ENCODE measurements at regions not wholly inside any gene's neighbourhood (a gene's known extent, or its start where the extent isn't known, plus 50 kb on each side); places are given as distances from the start of the nearest gene placed in this dataset.

GRCh38 chr3:72411126-72411525 is 437.1 kb downstream of the SHQ1 start:
- no peak for TF ChIP-seq CTCF (IDR thresholded peaks at IDR 0.05; ENCODE audit: poor library complexity, severe bottlenecking)
- Histone ChIP-seq H3K4me1 (ENCODE audit: insufficient read depth, poor library complexity, severe bottlenecking) (peaks cover 16% of the 10 kb centered on the region), H3K9me3 (ENCODE audit: severe bottlenecking) (no peaks in the 10 kb centered on the region), H3K4me3 (ENCODE audit: severe bottlenecking) (no peak overlapping the region), H3K27ac (ENCODE audit: poor library complexity, severe bottlenecking) (no peak overlapping the region), H3K36me3 (ENCODE audit: low read depth) (no peaks in the 10 kb centered on the region), H3K27me3 (ENCODE audit: insufficient read depth, poor library complexity, severe bottlenecking) (no peaks in the 10 kb centered on the region)
- ATAC-seq (ENCODE audit: low read depth) (no peak), DNase-seq (ENCODE audit: low spot score) (no peak)

- DNase-seq (ENCODE audit: low spot score) = no peak
- peaks cover 16% of the 10 kb centered on the region for H3K4me1 ChIP-seq (ENCODE audit: insufficient read depth, poor library complexity, severe bottlenecking)
- no peak overlapping the region for H3K4me3 ChIP-seq (ENCODE audit: severe bottlenecking)
- H3K27ac ChIP-seq (ENCODE audit: poor library complexity, severe bottlenecking) = no peak overlapping the region
- no peak for ATAC-seq (ENCODE audit: low read depth)
- H3K27me3 ChIP-seq (ENCODE audit: insufficient read depth, poor library complexity, severe bottlenecking) = no peaks in the 10 kb centered on the region
- H3K36me3 ChIP-seq (ENCODE audit: low read depth) = no peaks in the 10 kb centered on the region
- TF ChIP-seq CTCF (IDR thresholded peaks at IDR 0.05; ENCODE audit: poor library complexity, severe bottlenecking) = no peak
- H3K9me3 ChIP-seq (ENCODE audit: severe bottlenecking) = no peaks in the 10 kb centered on the region
These were observed 439.1 kb downstream of the SHQ1 start for GRCh38 chr3:72408983-72409779.

GRCh38 chr3:72407766-72408165 is 440.5 kb downstream of the SHQ1 start:
- no peak for TF ChIP-seq CTCF (IDR thresholded peaks at IDR 0.05; ENCODE audit: poor library complexity, severe bottlenecking)
- Histone ChIP-seq H3K27me3 (ENCODE audit: insufficient read depth, poor library complexity, severe bottlenecking) (no peaks in the 10 kb centered on the region), H3K4me1 (ENCODE audit: insufficient read depth, poor library complexity, severe bottlenecking) (peaks cover 16% of the 10 kb centered on the region), H3K9me3 (ENCODE audit: severe bottlenecking) (no peaks in the 10 kb centered on the region), H3K27ac (ENCODE audit: poor library complexity, severe bottlenecking) (no peak overlapping the region), H3K36me3 (ENCODE audit: low read depth) (no peaks in the 10 kb centered on the region), H3K4me3 (ENCODE audit: severe bottlenecking) (no peak overlapping the region)
- no peak for DNase-seq (ENCODE audit: low spot score)
- no peak for ATAC-seq (ENCODE audit: low read depth)

- H3K4me1 ChIP-seq (ENCODE audit: insufficient read depth, poor library complexity, severe bottlenecking) = peaks cover 7% of the 10 kb centered on the region
- no peak overlapping the region for H3K4me3 ChIP-seq (ENCODE audit: severe bottlenecking)
- no peaks in the 10 kb centered on the region for H3K36me3 ChIP-seq (ENCODE audit: low read depth)
- no peak overlapping the region for H3K27ac ChIP-seq (ENCODE audit: poor library complexity, severe bottlenecking)
- no peak for TF ChIP-seq CTCF (IDR thresholded peaks at IDR 0.05; ENCODE audit: poor library complexity, severe bottlenecking)
- ATAC-seq (ENCODE audit: low read depth) (no peak), DNase-seq (ENCODE audit: low spot score) (no peak)
- no peaks in the 10 kb centered on the region for H3K9me3 ChIP-seq (ENCODE audit: severe bottlenecking)
- no peaks in the 10 kb centered on the region for H3K27me3 ChIP-seq (ENCODE audit: insufficient read depth, poor library complexity, severe bottlenecking)
These were observed 442.2 kb downstream of the SHQ1 start for GRCh38 chr3:72405943-72406566.
